Esophagus muscularis mucosa (tissue), 4 donors: ENCODE measurements at regions not wholly inside any gene's neighbourhood (a gene's known extent, or its start where the extent isn't known, plus 50 kb on each side); places are given as distances from the start of the nearest gene placed in this dataset.
"Not testable (repeated sequence)": the region's sequence is repeated elsewhere in the genome, so short reads cannot be mapped to it uniquely, and the experiment has no call there.

Experiments
- DNase-seq: peaks from one replicate; pipeline ENCODE4 v3.0.0-alpha.2; 2017; ENCODE audit errors: extremely low spot score
- H3K27ac ChIP-seq, 4 donors: fragments of 200-600 bp; sonication (generic); replicated peaks in 1 of 4; 1 replicate in 3 of 4; 2 replicates in 1 of 4; pipeline ENCODE4 v1.5.1; 2016 to 2019; ENCODE audit warnings: mild to moderate bottlenecking in 1 of 4
- H3K27me3 ChIP-seq, 4 donors: fragments of 200-600 bp; sonication (generic); one replicate each; pipeline versions ENCODE4 v1.5.1 to v1.6.0; 2016 to 2019
- H3K36me3 ChIP-seq, 4 donors: fragments of 200-600 bp; sonication (generic); one replicate each; pipeline ENCODE4 v1.5.1; 2016 to 2019
- H3K4me1 ChIP-seq, 4 donors: fragments of 200-600 bp; sonication (generic); one replicate each; pipeline ENCODE4 v1.5.1; 2016 to 2019
- H3K4me3 ChIP-seq, 4 donors: fragments of 200-600 bp; sonication (generic); 1 replicate in 2 of 4; 2 replicates in 2 of 4; pipeline ENCODE4 v1.5.1; 2016 to 2019; ENCODE audit warnings: mild to moderate bottlenecking in 4 of 4, moderate library complexity in 1 of 4
- H3K9me3 ChIP-seq, 4 donors: fragments of 200-600 bp; sonication (generic); 1 replicate in 3 of 4; 2 replicates in 1 of 4; pipeline ENCODE4 v1.5.1; 2016 to 2019
- CTCF ChIP-seq, 3 experiments: fragments of 200-600 bp in 2 of 3; fragments of 450-650 bp in 1 of 3; sonication (generic) in 2 of 3; IDR thresholded peaks; one replicate each; pipeline ENCODE4 v1.5.1; 2017 to 2019; ENCODE audit warnings: antibody characterized with exemption in 3 of 3, mild to moderate bottlenecking in 2 of 3, moderate library complexity in 1 of 3
- EP300 ChIP-seq: sonication (generic); formaldehyde crosslinking; IDR thresholded peaks from one replicate; pipeline ENCODE4 v1.6.1; 2017; ENCODE audit warnings: antibody characterized with exemption
- POLR2A ChIP-seq: fragments of 450-650 bp; IDR thresholded peaks from one replicate; pipeline ENCODE4 v1.6.1; 2017; ENCODE audit warnings: antibody characterized with exemption, moderate library complexity, mild to moderate bottlenecking, low read depth
- POLR2AphosphoS5 ChIP-seq, 2 donors: sonication (generic); formaldehyde crosslinking; IDR thresholded peaks; one replicate each; pipeline ENCODE4 v1.6.1; 2017; ENCODE audit warnings: antibody characterized with exemption in 2 of 2
- WGBS: methylation state at CpG from one replicate; pipeline ENCODE4 v1.1.5; 2018; 5-methylcytosine and 5-hydroxymethylcytosine counted together
- intact Hi-C: fragments of 100-400 bp; cut with DNase I; formaldehyde crosslinking; loops from one replicate; pipeline ENCODE4 v1.15.1; 2023

- TF ChIP-seq POLR2AphosphoS5 (IDR thresholded peaks at IDR 0.05) = no peak
- no peak for TF ChIP-seq EP300
- no peak for TF ChIP-seq CTCF (IDR thresholded peaks at IDR 0.05)
- no peak for TF ChIP-seq POLR2A
- Histone ChIP-seq H3K36me3 (no peaks in the 10 kb centered on the region), H3K27ac (no peak overlapping the region), H3K27me3 (no peaks in the 10 kb centered on the region), H3K9me3 (peaks cover 0 to 13% (median 7%) of the 10 kb centered on the region in 4 donors), H3K4me3 (no peak overlapping the region), H3K4me1 (no peaks in the 10 kb centered on the region)
- DNase-seq = no peak
- intact Hi-C loops = no loop called here
Observed at GRCh38 chr10:36526033-36526432, 599.4 kb upstream of the ANKRD30A start.

GRCh38 chr10:36524126-36524525 lies 601.3 kb upstream of the ANKRD30A start:
- H3K36me3 ChIP-seq, DNase-seq, H3K27me3 ChIP-seq, H3K9me3 ChIP-seq, intact Hi-C loops, H3K27ac ChIP-seq, H3K4me1 ChIP-seq, H3K4me3 ChIP-seq: not testable (repeated sequence)
- 93% methylated on average over 21 of the region's 21 CpGs for WGBS

- no peak overlapping the region for H3K27ac ChIP-seq
- WGBS = 97% methylated on average over 1 of the region's 1 CpG
- DNase-seq = no peak
- intact Hi-C loops = no loop called here
- no peak overlapping the region for H3K4me3 ChIP-seq
- H3K36me3 ChIP-seq = no peaks in the 10 kb centered on the region
- H3K9me3 ChIP-seq = peaks cover 0 to 19% (median 16%) of the 10 kb centered on the region in 4 donors
- no peaks in the 10 kb centered on the region for H3K27me3 ChIP-seq
- TF ChIP-seq POLR2AphosphoS5 (IDR thresholded peaks at IDR 0.05) (no peak), EP300 (no peak), POLR2A (no peak), CTCF (IDR thresholded peaks at IDR 0.05) (no peak)
- no peaks in the 10 kb centered on the region for H3K4me1 ChIP-seq
Observed at GRCh38 chr10:36519909-36520308, 605.5 kb upstream of the ANKRD30A start.

GRCh38 chr10:36516281-36516680 lies 609.1 kb upstream of the ANKRD30A start:
- H3K4me3 ChIP-seq = no peak overlapping the region
- intact Hi-C loops = no loop called here
- no peaks in the 10 kb centered on the region for H3K36me3 ChIP-seq
- no peak for DNase-seq
- H3K4me1 ChIP-seq = no peaks in the 10 kb centered on the region
- peaks cover 0 to 19% (median 16%) of the 10 kb centered on the region in 4 donors for H3K9me3 ChIP-seq
- H3K27ac ChIP-seq = no peak overlapping the region
- TF ChIP-seq EP300 = no peak
- TF ChIP-seq POLR2A = no peak
- TF ChIP-seq CTCF (IDR thresholded peaks at IDR 0.05) = no peak
- no peak for TF ChIP-seq POLR2AphosphoS5 (IDR thresholded peaks at IDR 0.05)
- H3K27me3 ChIP-seq = no peaks in the 10 kb centered on the region

GRCh38 chr10:36515319-36515718 lies 610.1 kb upstream of the ANKRD30A start:
- no peak for DNase-seq
- no peaks in the 10 kb centered on the region for H3K4me1 ChIP-seq
- H3K4me3 ChIP-seq = no peak overlapping the region
- TF ChIP-seq POLR2AphosphoS5 (IDR thresholded peaks at IDR 0.05) (no peak), POLR2A (no peak), CTCF (IDR thresholded peaks at IDR 0.05) (no peak), EP300 (no peak)
- 39% methylated on average over 2 of the region's 2 CpGs for WGBS
- H3K36me3 ChIP-seq = no peaks in the 10 kb centered on the region
- H3K27ac ChIP-seq = no peak overlapping the region
- H3K9me3 ChIP-seq = peaks cover 0 to 19% (median 16%) of the 10 kb centered on the region in 4 donors
- no peaks in the 10 kb centered on the region for H3K27me3 ChIP-seq
- intact Hi-C loops = no loop called here
